A549 (cell line): ENCODE measurements at regions not wholly inside any gene's neighbourhood (a gene's known extent, or its start where the extent isn't known, plus 50 kb on each side); places are given as distances from the start of the nearest gene placed in this dataset.

Experiments
- ATAC-seq, 2 experiments: fragments of 200-7000 bp in 1 of 2; fragments of >200 bp in 1 of 2; cut with Nextera tagmentation in 1 of 2; cut with Tn5 transposase in 1 of 2; 3 replicates each; pipeline versions ENCODE4 v1.8.0 to v1.9.1; 2018 to 2020; ENCODE audit warnings: mild to moderate bottlenecking in 1 of 2, moderate library complexity in 1 of 2
- CTCF ChIA-PET: fragments of 300-600 bp; sonication (Branson Sonifier 250); formaldehyde crosslinking; extraction: SDS; loops from one replicate; lab custom pipeline; 2021; ENCODE audit warnings: antibody characterized with exemption, inconsistent platforms; lab: Yijun Ruan, JAX
- POLR2A ChIA-PET: fragments of 350-600 bp; formaldehyde crosslinking; extraction: SDS; loops from one replicate; lab custom pipeline; 2021; ENCODE audit warnings: antibody characterized with exemption, inconsistent platforms; lab: Yijun Ruan, JAX
- DNase-seq, 2 experiments: peaks; one replicate each; pipeline versions ENCODE4 v3.0.0 to v3.0.0-alpha.2; 2011 to 2016; ENCODE audit warnings: low read depth in 1 of 2, low spot score in 1 of 2
- FAIRE-seq: peaks from 2 replicates; lab custom pipeline; 2011; peaks lifted over from hg19 to GRCh38; lab: Jason Lieb, UNC
- H3K27ac ChIP-seq, 2 experiments: fragments of >200 bp; sonication (Bioruptor Twin); formaldehyde crosslinking; 3 replicates each; pipeline ENCODE4 v1.5.1; 2016 to 2017
- H3K4me1 ChIP-seq: fragments of >200 bp; sonication (Bioruptor Twin); formaldehyde crosslinking; 3 replicates; pipeline ENCODE4 v1.6.1; 2016
- H3K4me2 ChIP-seq: fragments of >200 bp; sonication (Bioruptor Twin); formaldehyde crosslinking; 3 replicates; pipeline ENCODE4 v1.6.1; 2016
- H3K4me3 ChIP-seq: fragments of >200 bp; sonication (Bioruptor Twin); formaldehyde crosslinking; 3 replicates; pipeline ENCODE4 v1.5.1; 2016
- H3K9me3 ChIP-seq: fragments of >200 bp; sonication (Bioruptor Twin); formaldehyde crosslinking; 3 replicates; pipeline ENCODE4 v1.6.1; 2016
- BHLHE40 ChIP-seq: IDR thresholded peaks from 2 replicates; pipeline ENCODE4 v1.6.1; 2012; ENCODE audit warnings: low read depth, low read length, inconsistent platforms
- CBX2 ChIP-seq: fragments of 200-600 bp; sonication (generic); IDR thresholded peaks from 2 replicates; pipeline ENCODE4 v1.6.1; 2016; ENCODE audit warnings: low read depth, mild to moderate bottlenecking, borderline replicate concordance
- CBX8 ChIP-seq: fragments of 200-600 bp; sonication (generic); IDR thresholded peaks from 2 replicates; pipeline ENCODE4 v1.6.1; 2016
- EHF ChIP-seq: fragments of 250-450 bp; sonication (Bioruptor Pico); IDR thresholded peaks from 2 replicates; pipeline ENCODE4 v1.5.0; 2020; ENCODE audit warnings: mild to moderate bottlenecking
- ESRRA ChIP-seq: fragments of 150-350 bp; IDR thresholded peaks from 2 replicates; pipeline ENCODE4 v1.6.1; 2014; ENCODE audit warnings: mild to moderate bottlenecking, low read length, borderline replicate concordance
- FOSB ChIP-seq: fragments of 250-450 bp; sonication (Bioruptor Pico); IDR thresholded peaks from 2 replicates; pipeline ENCODE4 v1.5.0; 2020; ENCODE audit warnings: mild to moderate bottlenecking, moderate library complexity
- FOSL2 ChIP-seq, 2 experiments: fragments of 450-650 bp in 1 of 2; fragments of >200 bp in 1 of 2; sonication (Bioruptor Twin) in 1 of 2; formaldehyde crosslinking; IDR thresholded peaks; 2 replicates each; pipeline versions ENCODE4 v1.5.0 to v1.6.1; 2016 to 2020; ENCODE audit warnings: mild to moderate bottlenecking in 1 of 2, moderate library complexity in 1 of 2
- FOXS1 ChIP-seq: fragments of 250-450 bp; sonication (Bioruptor Pico); IDR thresholded peaks from 2 replicates; pipeline ENCODE4 v1.5.0; 2020; ENCODE audit warnings: mild to moderate bottlenecking, moderate library complexity
- HES2 ChIP-seq: fragments of >200 bp; sonication (Bioruptor Twin); formaldehyde crosslinking; IDR thresholded peaks from 2 replicates; pipeline ENCODE4 v1.6.1; 2016
- HEYL ChIP-seq: fragments of 250-450 bp; sonication (Bioruptor Pico); IDR thresholded peaks from 2 replicates; pipeline ENCODE4 v1.8.0; 2021; ENCODE audit warnings: mild to moderate bottlenecking, moderate library complexity
- HMGXB4 ChIP-seq: fragments of 250-450 bp; sonication (Bioruptor Pico); IDR thresholded peaks from 2 replicates; pipeline ENCODE4 v1.5.0; 2021; ENCODE audit warnings: mild to moderate bottlenecking, moderate library complexity, borderline replicate concordance
- HOXB5 ChIP-seq: fragments of 250-450 bp; sonication (Bioruptor Pico); IDR thresholded peaks from 2 replicates; pipeline ENCODE4 v1.5.0; 2020; ENCODE audit warnings: mild to moderate bottlenecking, moderate library complexity
- JUNB ChIP-seq: fragments of >200 bp; sonication (Bioruptor Twin); formaldehyde crosslinking; IDR thresholded peaks from 2 replicates; pipeline ENCODE4 v1.6.1; 2016
- KDM1A ChIP-seq: fragments of 200-600 bp; sonication (generic); IDR thresholded peaks from 2 replicates; pipeline ENCODE4 v1.6.1; 2016; ENCODE audit warnings: low read depth, mild to moderate bottlenecking
- KDM5A ChIP-seq: fragments of 200-600 bp; sonication (generic); IDR thresholded peaks from 2 replicates; pipeline ENCODE4 v1.6.1; 2016; ENCODE audit warnings: antibody characterized with exemption, mild to moderate bottlenecking
- MYC ChIP-seq: IDR thresholded peaks from 2 replicates; pipeline ENCODE4 v1.6.1; 2012; ENCODE audit warnings: mild to moderate bottlenecking, inconsistent platforms, low read length, improper control_type of control experiment, borderline replicate concordance
- NPAS2 ChIP-seq: fragments of 250-450 bp; sonication (Bioruptor Pico); IDR thresholded peaks from 2 replicates; pipeline ENCODE4 v1.8.0; 2022; ENCODE audit warnings: mild to moderate bottlenecking, moderate library complexity, borderline replicate concordance
- POLR2AphosphoS2 ChIP-seq: conservative IDR thresholded peaks from 2 replicates; pipeline ENCODE4 v1.6.1; 2012; ENCODE audit warnings: low read length, improper control_type of control experiment, inconsistent platforms
- RCOR1 ChIP-seq: fragments of 150-350 bp; IDR thresholded peaks from 2 replicates; pipeline ENCODE4 v1.6.1; 2014; ENCODE audit warnings: antibody characterized with exemption, low read length, low read depth
- SMC3 ChIP-seq: fragments of >200 bp; sonication (Bioruptor Twin); formaldehyde crosslinking; IDR thresholded peaks from 3 replicates; pipeline ENCODE4 v1.6.1; 2018; ENCODE audit warnings: inconsistent platforms
- SREBF2 ChIP-seq: fragments of 450-650 bp; IDR thresholded peaks from 2 replicates; pipeline ENCODE4 v1.6.1; 2014; ENCODE audit warnings: mild to moderate bottlenecking, moderate library complexity
- TFCP2L1 ChIP-seq: fragments of 250-450 bp; sonication (Bioruptor Pico); IDR thresholded peaks from 2 replicates; pipeline ENCODE4 v1.5.0; 2021; ENCODE audit warnings: mild to moderate bottlenecking
- WGBS: methylation state at CpG from one replicate; pipeline ENCODE4 v1.1.6; 2017; ENCODE audit errors: missing lambda C conversion rate; 5-methylcytosine and 5-hydroxymethylcytosine counted together
- TF ChIP-seq, protein P1 (sequence below): IDR thresholded peaks from 2 replicates; pipeline ENCODE4 v1.6.1; 2012; ENCODE audit warnings: low read depth, borderline replicate concordance
- TF ChIP-seq, protein P2 (sequence below): fragments of 200-600 bp; sonication (generic); IDR thresholded peaks from 2 replicates; pipeline ENCODE4 v1.6.1; 2016; ENCODE audit warnings: antibody characterized with exemption, mild to moderate bottlenecking, moderate library complexity

DNA sequence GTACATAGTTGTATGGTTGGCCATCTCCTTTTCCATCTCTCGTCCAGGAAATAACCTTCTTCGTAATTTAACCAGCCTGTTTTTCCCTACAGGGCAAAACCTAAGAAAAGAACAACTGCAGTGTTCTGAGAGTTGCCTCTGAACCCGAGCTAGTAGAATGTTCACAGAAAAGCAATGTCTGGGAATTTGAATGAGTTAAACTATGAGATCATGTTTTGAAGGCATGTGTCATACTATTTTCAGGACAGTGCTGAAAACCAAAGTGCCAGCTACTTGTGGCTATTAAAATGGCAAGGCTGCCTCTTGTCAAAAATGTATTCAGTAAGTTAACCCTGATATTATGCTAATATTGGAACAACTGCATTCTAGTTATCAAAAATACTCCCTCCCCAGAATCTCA, 482.9 kb upstream of the SPRED2 start:
- 2% methylated on average over 3 of the region's 3 CpGs for WGBS
- TF ChIP-seq TFCP2L1 (CRISPR knock-in tag) (no peak), JUNB (no peak), CBX8 (no peak), HMGXB4 (CRISPR knock-in tag) (no peak), ESRRA (no peak), HES2 (no peak), HEYL (CRISPR knock-in tag) (no peak), KDM1A (no peak), EHF (no peak), SREBF2 (no peak), POLR2AphosphoS2 (no peak)
- DNase-seq, result no peak
- Histone ChIP-seq H3K9me3 (no peaks in the 10 kb centered on the region), H3K4me2 (no peak overlapping the region), H3K4me1 (no peaks in the 10 kb centered on the region), H3K4me3 (no peak overlapping the region), H3K27ac (no peak overlapping the region)
- POLR2A ChIA-PET, result interaction anchor here (0.6 kb wide), 1 partner anchor 247 kb away, joined by 4 read pairs; no protein-coding TSS in a partner anchor
- CTCF ChIA-PET, result no interaction called here
- FAIRE-seq, result no peak
- ATAC-seq, result no peak

DNA sequence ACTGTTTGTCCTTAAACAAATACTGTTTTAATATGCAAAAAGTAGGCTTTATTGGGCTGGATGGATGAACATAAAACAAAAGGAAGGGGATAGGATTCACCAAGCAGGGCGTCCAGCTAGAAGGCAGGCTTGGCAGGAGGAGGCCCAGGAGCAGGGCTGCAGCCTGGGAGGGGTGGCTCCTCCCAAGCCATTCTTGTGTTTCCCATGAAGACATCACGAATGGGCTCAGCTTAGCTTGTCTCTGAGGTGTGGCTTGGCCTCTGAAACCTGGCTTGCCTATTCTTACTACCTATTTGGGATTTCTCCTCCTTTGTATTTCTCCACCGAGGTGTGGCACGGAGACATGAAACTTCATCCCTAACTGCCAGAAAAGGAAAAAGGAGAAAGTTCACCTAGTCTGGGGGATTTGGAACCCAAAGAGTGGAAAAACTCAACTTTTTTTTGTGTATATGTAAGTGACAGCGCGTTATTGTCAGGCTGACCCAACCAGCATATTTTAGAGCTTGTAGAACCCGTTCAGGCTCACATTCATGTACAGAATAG, 481.9 kb upstream of the SPRED2 start:
- ChIA-PET POLR2A (no interaction called here), CTCF (no interaction called here)
- TF ChIP-seq MYC (no peak), HOXB5 (no peak)
- no peaks in the 10 kb centered on the region for H3K9me3 ChIP-seq
- H3K4me1 ChIP-seq, result no peaks in the 10 kb centered on the region
- no peak for FAIRE-seq
- H3K27ac ChIP-seq, result no peak overlapping the region
- no peak for DNase-seq
- WGBS, result 21% methylated on average over 7 of the region's 7 CpGs
- H3K4me3 ChIP-seq, result no peak overlapping the region
- no peak overlapping the region for H3K4me2 ChIP-seq
- ATAC-seq, result no peak

GRCh38 chr2:65913813-65914212, 481.4 kb upstream of the SPRED2 start:
- 19% methylated on average over 9 of the region's 9 CpGs for WGBS

More at GRCh38 chr2:65913813-65914212, 481.4 kb upstream of the SPRED2 start:
- ATAC-seq (no peak), FAIRE-seq (no peak), DNase-seq (no peak)
- CTCF ChIA-PET, result no interaction called here
- Histone ChIP-seq H3K27ac (no peak overlapping the region), H3K4me1 (no peaks in the 10 kb centered on the region), H3K4me3 (no peak overlapping the region), H3K9me3 (no peaks in the 10 kb centered on the region), H3K4me2 (no peak overlapping the region)
- no peak for TF ChIP-seq FOSL2 (IDR thresholded peaks at IDR 0.05)
- no peak for TF ChIP-seq FOSL2 (CRISPR knock-in tag; IDR thresholded peaks at IDR 0.05)
- TF ChIP-seq NPAS2 (CRISPR knock-in tag), result no peak
- TF ChIP-seq, protein P1, sequence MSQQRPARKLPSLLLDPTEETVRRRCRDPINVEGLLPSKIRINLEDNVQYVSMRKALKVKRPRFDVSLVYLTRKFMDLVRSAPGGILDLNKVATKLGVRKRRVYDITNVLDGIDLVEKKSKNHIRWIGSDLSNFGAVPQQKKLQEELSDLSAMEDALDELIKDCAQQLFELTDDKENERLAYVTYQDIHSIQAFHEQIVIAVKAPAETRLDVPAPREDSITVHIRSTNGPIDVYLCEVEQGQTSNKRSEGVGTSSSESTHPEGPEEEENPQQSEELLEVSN, result no peak
- TF ChIP-seq HEYL (CRISPR knock-in tag), result no peak
- TF ChIP-seq FOSB, result no peak
- no peak for TF ChIP-seq FOXS1 (CRISPR knock-in tag)
- no peak for TF ChIP-seq KDM5A
- no peak for TF ChIP-seq RCOR1
- no peak for TF ChIP-seq SMC3
- TF ChIP-seq CBX2, result no peak
- TF ChIP-seq ESRRA, result no peak
- no peak for TF ChIP-seq BHLHE40
- TF ChIP-seq, protein P2, sequence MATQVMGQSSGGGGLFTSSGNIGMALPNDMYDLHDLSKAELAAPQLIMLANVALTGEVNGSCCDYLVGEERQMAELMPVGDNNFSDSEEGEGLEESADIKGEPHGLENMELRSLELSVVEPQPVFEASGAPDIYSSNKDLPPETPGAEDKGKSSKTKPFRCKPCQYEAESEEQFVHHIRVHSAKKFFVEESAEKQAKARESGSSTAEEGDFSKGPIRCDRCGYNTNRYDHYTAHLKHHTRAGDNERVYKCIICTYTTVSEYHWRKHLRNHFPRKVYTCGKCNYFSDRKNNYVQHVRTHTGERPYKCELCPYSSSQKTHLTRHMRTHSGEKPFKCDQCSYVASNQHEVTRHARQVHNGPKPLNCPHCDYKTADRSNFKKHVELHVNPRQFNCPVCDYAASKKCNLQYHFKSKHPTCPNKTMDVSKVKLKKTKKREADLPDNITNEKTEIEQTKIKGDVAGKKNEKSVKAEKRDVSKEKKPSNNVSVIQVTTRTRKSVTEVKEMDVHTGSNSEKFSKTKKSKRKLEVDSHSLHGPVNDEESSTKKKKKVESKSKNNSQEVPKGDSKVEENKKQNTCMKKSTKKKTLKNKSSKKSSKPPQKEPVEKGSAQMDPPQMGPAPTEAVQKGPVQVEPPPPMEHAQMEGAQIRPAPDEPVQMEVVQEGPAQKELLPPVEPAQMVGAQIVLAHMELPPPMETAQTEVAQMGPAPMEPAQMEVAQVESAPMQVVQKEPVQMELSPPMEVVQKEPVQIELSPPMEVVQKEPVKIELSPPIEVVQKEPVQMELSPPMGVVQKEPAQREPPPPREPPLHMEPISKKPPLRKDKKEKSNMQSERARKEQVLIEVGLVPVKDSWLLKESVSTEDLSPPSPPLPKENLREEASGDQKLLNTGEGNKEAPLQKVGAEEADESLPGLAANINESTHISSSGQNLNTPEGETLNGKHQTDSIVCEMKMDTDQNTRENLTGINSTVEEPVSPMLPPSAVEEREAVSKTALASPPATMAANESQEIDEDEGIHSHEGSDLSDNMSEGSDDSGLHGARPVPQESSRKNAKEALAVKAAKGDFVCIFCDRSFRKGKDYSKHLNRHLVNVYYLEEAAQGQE, result no peak
- TF ChIP-seq SREBF2, result no peak
- TF ChIP-seq JUNB, result no peak
- no peak for TF ChIP-seq MYC
- POLR2A ChIA-PET, result no interaction called here
